Endothelial cell of umbilical vein (primary cell): ENCODE measurements at regions not wholly inside any gene's neighbourhood (a gene's known extent, or its start where the extent isn't known, plus 50 kb on each side); places are given as distances from the start of the nearest gene placed in this dataset.
A peak's percentile ranks its signal among the peaks of the same experiment; 100 is the strongest.

ENCODE experiments used
- BruUV-seq: library from RNA; stranded (reverse); fragments of 400-500 nt; replicated peaks from 2 replicates; lab custom pipeline; 2021; lab: Mats Ljungman, UMichigan
- CTCF ChIA-PET: fragments of 300-600, 350-600 bp; sonication (Branson Sonifier 250); formaldehyde crosslinking; loops from one replicate; lab custom pipeline; 2021; ENCODE audit warnings: antibody characterized with exemption, inconsistent platforms; lab: Charles Lee
- POLR2A ChIA-PET: fragments of 300-600, 350-600 bp; sonication (Branson Sonifier 250); formaldehyde crosslinking; loops from one replicate; lab custom pipeline; 2021; ENCODE audit warnings: antibody characterized with exemption, inconsistent platforms; lab: Charles Lee
- DNase-seq: peaks from one replicate; pipeline ENCODE4 v3.0.0-alpha.2; 2011; ENCODE audit warnings: low read depth, low spot score
- FAIRE-seq: peaks from 2 replicates; lab custom pipeline; 2011; peaks lifted over from hg19 to GRCh38; lab: Jason Lieb, UNC
- H2AFZ ChIP-seq: 2 replicates; pipeline ENCODE4 v1.6.0; 2012; ENCODE audit warnings: low read depth, low read length, control low read depth, inconsistent platforms
- H3K27ac ChIP-seq: 2 replicates; pipeline ENCODE4 v1.5.1; 2011; ENCODE audit warnings: low read depth, mild to moderate bottlenecking, control low read depth, low read length, moderate library complexity; ENCODE audit not compliant: insufficient read depth
- H3K27me3 ChIP-seq, 2 experiments: 2 replicates each; pipeline versions ENCODE4 v1.6.0 to v1.6.1; 2011; ENCODE audit warnings: low read length in 2 of 2, mixed read lengths in 1 of 2; ENCODE audit not compliant: control insufficient read depth in 2 of 2, insufficient read depth in 2 of 2
- H3K36me3 ChIP-seq, 2 experiments: 2 replicates in 1 of 2; 3 replicates in 1 of 2; pipeline ENCODE4 v1.5.1; 2011; ENCODE audit warnings: low read length in 2 of 2, mild to moderate bottlenecking in 1 of 2, moderate library complexity in 1 of 2; ENCODE audit not compliant: control insufficient read depth in 2 of 2, insufficient read depth in 2 of 2; ENCODE audit errors: extremely low read depth in 1 of 2
- H3K4me1 ChIP-seq: 3 replicates; pipeline ENCODE4 v1.5.1; 2011; ENCODE audit warnings: mild to moderate bottlenecking, low read length; ENCODE audit not compliant: control insufficient read depth, insufficient read depth; ENCODE audit errors: extremely low read depth
- H3K4me2 ChIP-seq: 2 replicates; pipeline ENCODE4 v1.6.1; 2011; ENCODE audit warnings: low read length, control low read depth, mixed read lengths; ENCODE audit not compliant: insufficient read depth
- H3K4me3 ChIP-seq, 3 experiments: fragments of 200-600 bp in 1 of 3; sonication (generic), shearing (Covaris generic) in 1 of 3; replicated peaks in 1 of 3; 2 replicates each; pipeline ENCODE4 v1.5.1; 2011 to 2016; ENCODE audit warnings: control low read depth in 3 of 3, low read length in 3 of 3, mild to moderate bottlenecking in 2 of 3, inconsistent platforms in 1 of 3, low read depth in 1 of 3, moderate library complexity in 1 of 3; ENCODE audit not compliant: insufficient read depth in 1 of 3
- H3K79me2 ChIP-seq: 2 replicates; pipeline ENCODE4 v1.6.0; 2012; ENCODE audit warnings: low read length, inconsistent platforms; ENCODE audit not compliant: control insufficient read depth, insufficient read depth
- H3K9ac ChIP-seq: replicated peaks from 2 replicates; pipeline ENCODE3; 2011; ENCODE audit warnings: low read length, control low read depth; ENCODE audit not compliant: insufficient read depth; ENCODE audit errors: extremely low read depth
- H3K9me1 ChIP-seq: replicated peaks from 3 replicates; pipeline ENCODE4 v1.6.0; 2011; ENCODE audit warnings: mild to moderate bottlenecking, low read length; ENCODE audit not compliant: control insufficient read depth, insufficient read depth; ENCODE audit errors: extremely low read depth
- H3K9me3 ChIP-seq: replicated peaks from 2 replicates; pipeline ENCODE4 v1.5.1; 2012; ENCODE audit warnings: low read length, inconsistent platforms; ENCODE audit not compliant: control insufficient read depth, insufficient read depth
- H4K20me1 ChIP-seq: replicated peaks from 2 replicates; pipeline ENCODE3; 2011; ENCODE audit warnings: mild to moderate bottlenecking, low read length; ENCODE audit not compliant: control insufficient read depth, insufficient read depth; ENCODE audit errors: extremely low read depth
- EZH2 ChIP-seq: IDR thresholded peaks from 2 replicates; pipeline ENCODE4 v1.6.1; 2012; ENCODE audit warnings: borderline replicate concordance, low read depth, mild to moderate bottlenecking, moderate library complexity, low read length, inconsistent platforms; ENCODE audit not compliant: severe bottlenecking
- FOS ChIP-seq: IDR thresholded peaks from 2 replicates; pipeline ENCODE4 v1.6.1; 2011; ENCODE audit warnings: mild to moderate bottlenecking, low read length, moderate library complexity, borderline replicate concordance; ENCODE audit not compliant: insufficient read depth
- GATA2 ChIP-seq: IDR thresholded peaks from 2 replicates; pipeline ENCODE4 v1.7.0; 2011; ENCODE audit warnings: low read depth, mild to moderate bottlenecking, moderate library complexity, mixed read lengths, low read length; ENCODE audit not compliant: insufficient read length, insufficient read depth
- JUN ChIP-seq: IDR thresholded peaks from 2 replicates; pipeline ENCODE4 v1.6.1; 2011; ENCODE audit warnings: borderline replicate concordance, low read depth; ENCODE audit not compliant: insufficient read length, insufficient read depth
- MYC ChIP-seq: IDR thresholded peaks from one replicate; pipeline ENCODE4 v1.6.1; 2011; ENCODE audit warnings: mild to moderate bottlenecking, low read depth, low read length
- POLR2A ChIP-seq: IDR thresholded peaks from 2 replicates; pipeline ENCODE4 v1.6.1; 2012; ENCODE audit warnings: low read depth, mild to moderate bottlenecking, control low read depth, low read length
- POLR2AphosphoS5 ChIP-seq: IDR thresholded peaks from 2 replicates; pipeline ENCODE4 v1.6.1; 2012; ENCODE audit warnings: low read depth, mild to moderate bottlenecking, control low read depth, low read length, moderate library complexity; ENCODE audit not compliant: insufficient read depth
- dilution Hi-C: fragments of 300-500 bp; cut with MboI; formaldehyde crosslinking; loops from one replicate; pipeline ENCODE4 v1.15.0; 2019; ENCODE audit warnings: low sequenced_read_pairs; ENCODE audit not compliant: extremely low pct_ligation_motif_present
- intact Hi-C: fragments of 100-400 bp; cut with micrococcal nuclease; formaldehyde crosslinking; loops from one replicate; pipeline ENCODE4 v1.10.0; 2022
- TF ChIP-seq, protein P1 (sequence below), 2 donors: IDR thresholded peaks; 1 replicate in 1 of 2; 2 replicates in 1 of 2; pipeline ENCODE4 v1.5.1; 2011; ENCODE audit warnings: low read length in 2 of 2, mild to moderate bottlenecking in 2 of 2, moderate library complexity in 2 of 2, control low read depth in 1 of 2, inconsistent platforms in 1 of 2, low read depth in 1 of 2; ENCODE audit not compliant: insufficient read depth in 1 of 2; ENCODE audit errors: extremely low read depth in 1 of 2
- TF ChIP-seq, protein P2 (sequence below): IDR thresholded peaks from 2 replicates; pipeline ENCODE4 v1.6.1; 2011; ENCODE audit not compliant: insufficient read depth, insufficient read length

DNA sequence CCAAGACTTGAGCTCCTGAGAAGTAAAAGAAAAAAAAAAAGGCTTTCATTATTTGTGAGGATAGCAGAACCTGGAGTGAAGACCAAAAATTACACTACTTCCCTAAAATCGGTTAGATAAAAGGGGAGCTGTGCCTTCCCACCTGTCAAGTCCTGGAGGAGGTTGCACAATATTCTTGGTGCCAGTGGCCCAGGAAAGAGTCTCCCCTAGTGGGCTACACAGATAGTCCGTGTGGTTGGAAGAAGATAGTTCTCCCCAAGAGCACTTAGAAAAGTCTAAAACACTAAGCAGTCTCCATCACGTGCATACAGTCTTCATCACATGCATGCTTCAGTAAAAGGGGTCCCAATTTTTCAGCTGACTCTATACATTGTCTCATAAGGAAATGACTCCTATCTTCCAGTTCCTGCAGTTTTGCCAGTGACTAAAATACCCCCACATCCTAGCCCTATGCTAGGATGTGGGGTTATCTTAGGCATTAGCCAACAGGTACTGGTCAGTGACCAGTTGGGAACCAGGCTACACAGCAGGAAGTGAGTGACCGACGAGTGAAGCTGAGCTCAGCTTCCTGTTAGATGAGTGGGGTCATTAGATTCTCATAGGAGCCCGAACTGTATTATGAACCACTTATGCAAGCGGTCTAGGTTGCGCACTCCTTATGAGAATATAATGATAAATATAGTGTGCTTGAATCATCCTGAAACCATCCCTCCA is 199.5 kb upstream of the FAM83B start:
- FAIRE-seq (peak; percentile 53), DNase-seq (peak; percentile 58)
- Histone ChIP-seq H3K4me3 (no peak overlapping the region), H3K9ac (no peak overlapping the region), H3K36me3 (no peaks in the 10 kb centered on the region), H3K27me3 (no peaks in the 10 kb centered on the region), H3K79me2 (no peaks in the 10 kb centered on the region), H3K9me3 (no peaks in the 10 kb centered on the region), H3K4me1 (peaks cover 14% of the 10 kb centered on the region), H3K27ac (peak overlapping the region; percentile 35), H4K20me1 (no peaks in the 10 kb centered on the region), H3K4me2 (peak overlapping the region; percentile 29), H3K9me1 (no peaks in the 10 kb centered on the region), H2AFZ (peak overlapping the region; percentile 38)
- dilution Hi-C loops: no loop called here
- TSS peak; percentile 85 for BruUV-seq
- TF ChIP-seq GATA2 (peak; percentile 79), FOS (peak; percentile 90), MYC (no peak), EZH2 (no peak), JUN (peak; percentile 37), POLR2A (no peak), POLR2AphosphoS5 (peak; percentile 59)
- TF ChIP-seq, protein P1, sequence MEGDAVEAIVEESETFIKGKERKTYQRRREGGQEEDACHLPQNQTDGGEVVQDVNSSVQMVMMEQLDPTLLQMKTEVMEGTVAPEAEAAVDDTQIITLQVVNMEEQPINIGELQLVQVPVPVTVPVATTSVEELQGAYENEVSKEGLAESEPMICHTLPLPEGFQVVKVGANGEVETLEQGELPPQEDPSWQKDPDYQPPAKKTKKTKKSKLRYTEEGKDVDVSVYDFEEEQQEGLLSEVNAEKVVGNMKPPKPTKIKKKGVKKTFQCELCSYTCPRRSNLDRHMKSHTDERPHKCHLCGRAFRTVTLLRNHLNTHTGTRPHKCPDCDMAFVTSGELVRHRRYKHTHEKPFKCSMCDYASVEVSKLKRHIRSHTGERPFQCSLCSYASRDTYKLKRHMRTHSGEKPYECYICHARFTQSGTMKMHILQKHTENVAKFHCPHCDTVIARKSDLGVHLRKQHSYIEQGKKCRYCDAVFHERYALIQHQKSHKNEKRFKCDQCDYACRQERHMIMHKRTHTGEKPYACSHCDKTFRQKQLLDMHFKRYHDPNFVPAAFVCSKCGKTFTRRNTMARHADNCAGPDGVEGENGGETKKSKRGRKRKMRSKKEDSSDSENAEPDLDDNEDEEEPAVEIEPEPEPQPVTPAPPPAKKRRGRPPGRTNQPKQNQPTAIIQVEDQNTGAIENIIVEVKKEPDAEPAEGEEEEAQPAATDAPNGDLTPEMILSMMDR (IDR thresholded peaks at IDR 0.05; ENCODE audit: extremely low read depth in 1 of 2, insufficient read depth in 1 of 2, low read depth in 1 of 2, low read length in 2 of 2): no peak
- TF ChIP-seq, protein P2, sequence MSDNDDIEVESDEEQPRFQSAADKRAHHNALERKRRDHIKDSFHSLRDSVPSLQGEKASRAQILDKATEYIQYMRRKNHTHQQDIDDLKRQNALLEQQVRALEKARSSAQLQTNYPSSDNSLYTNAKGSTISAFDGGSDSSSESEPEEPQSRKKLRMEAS: no peak
- POLR2A ChIA-PET: no interaction called here
- intact Hi-C loops: no loop called here
- CTCF ChIA-PET: interaction anchor here (0.9 to 1.2 kb wide), 2 partner anchors 33 to 71 kb away, joined by 3 to 5 read pairs; no protein-coding TSS in a partner anchor
